ENCODE measurements at regions not wholly inside any gene's neighbourhood (a gene's known extent, or its start where the extent isn't known, plus 50 kb on each side); places are given as distances from the start of the nearest gene placed in this dataset.

GRCh38 chr15:29988701-29989100 is 94.1 kb upstream of the GOLGA8J start:
- TF ChIP-seq POLR2A (IDR thresholded peaks at IDR 0.05) (no peak), CTCF (IDR thresholded peaks at IDR 0.05) (no peak)
